ENCODE measurements at regions not wholly inside any gene's neighbourhood (a gene's known extent, or its start where the extent isn't known, plus 50 kb on each side); places are given as distances from the start of the nearest gene placed in this dataset.

GRCh38 chr10:29838539-29838938 lies 203.8 kb upstream of the SVIL start:
- no peak overlapping the region for H3K23ac ChIP-seq (ENCODE audit: insufficient read length, low read depth, low read length)
- H3K27ac ChIP-seq (ENCODE audit: insufficient read length, low read depth, low read length), result no peak overlapping the region
- WGBS (ENCODE audit: extremely low coverage, insufficient read length, low lambda C conversion rate), result no CpG with 5 or more reads among the region's 5 CpGs
- peak overlapping the region; percentile 23 for H3K18ac ChIP-seq (ENCODE audit: insufficient read length, low read depth, low read length)
- H2BK20ac ChIP-seq (ENCODE audit: low read depth, low read length, poor library complexity, severe bottlenecking), result no peak overlapping the region
- Mint-ChIP-seq H3K27ac (no peak overlapping the region), H3K36me3 (ENCODE audit: insufficient read depth in 1 of 3, low read depth in 3 of 3) (no peaks in the 10 kb centered on the region), H3K4me3 (no peak overlapping the region; a peak in 1 of 5 replicates), H3K4me1 (peaks cover 18 to 24% of the 10 kb centered on the region in 2 experiments), H3K27me3 (ENCODE audit: low read depth) (no peaks in the 10 kb centered on the region; the same call in none of the 2 replicates), H3K9me3 (no peaks in the 10 kb centered on the region)
- H3K9ac ChIP-seq (ENCODE audit: extremely low read depth, insufficient read length, low read length), result no peak overlapping the region
- H3K4ac ChIP-seq (ENCODE audit: low read depth, low read length), result no peak overlapping the region
- no peak overlapping the region for H2AK5ac ChIP-seq (ENCODE audit: insufficient read length, low read length)
- H2BK5ac ChIP-seq (ENCODE audit: insufficient read length, low read length), result no peak overlapping the region
- H4K8ac ChIP-seq (replicated peaks; ENCODE audit: insufficient read length, low read depth, low read length), result no peak overlapping the region
- no peak overlapping the region for H2BK12ac ChIP-seq (ENCODE audit: insufficient read length, low read depth, low read length)
- no peak overlapping the region for H4K91ac ChIP-seq (ENCODE audit: insufficient read length, low read depth, low read length)
- H3K9me3 ChIP-seq (ENCODE audit: control insufficient read depth, low read depth, low read length), result no peaks in the 10 kb centered on the region
- TF ChIP-seq CTCF (conservative IDR thresholded peaks at IDR 0.05), result no peak
- H2AFZ ChIP-seq (ENCODE audit: low read length), result no peak overlapping the region
- H2BK15ac ChIP-seq (ENCODE audit: low read depth, low read length), result no peak overlapping the region
- H3K14ac ChIP-seq (ENCODE audit: insufficient read depth, low read length), result no peak overlapping the region
- H3K23me2 ChIP-seq (ENCODE audit: insufficient read length, low read depth, low read length, poor library complexity, severe bottlenecking), result no peaks in the 10 kb centered on the region
- peaks cover 3% of the 10 kb centered on the region; the same call in 1 of the 2 replicates for H3K4me1 ChIP-seq (ENCODE audit: insufficient read depth, low read length)
- no peaks in the 10 kb centered on the region for H3K79me2 ChIP-seq (ENCODE audit: insufficient read depth, low read length)
- H2BK120ac ChIP-seq (ENCODE audit: low read depth, low read length, poor library complexity, severe bottlenecking), result no peak overlapping the region
- H3K56ac ChIP-seq (ENCODE audit: insufficient read length, low read depth, low read length), result no peak overlapping the region
- no peaks in the 10 kb centered on the region for H3K27me3 ChIP-seq (ENCODE audit: insufficient read depth, low read length)
- no peak overlapping the region for H3K4me2 ChIP-seq (ENCODE audit: insufficient read depth, insufficient read length, low read length)
- no peak overlapping the region for H3T11ph ChIP-seq (ENCODE audit: low read length)
- no peak overlapping the region for H4K5ac ChIP-seq (ENCODE audit: insufficient read length, low read depth, low read length)
- H3K79me1 ChIP-seq (ENCODE audit: insufficient read depth, low read depth, low read length, poor library complexity, severe bottlenecking), result no peaks in the 10 kb centered on the region
- H4K20me1 ChIP-seq (ENCODE audit: control insufficient read depth, insufficient read depth, insufficient read length), result no peaks in the 10 kb centered on the region
- no peak for DNase-seq
